ENCODE measurements at regions not wholly inside any gene's neighbourhood (a gene's known extent, or its start where the extent isn't known, plus 50 kb on each side); places are given as distances from the start of the nearest gene placed in this dataset.

DNA sequence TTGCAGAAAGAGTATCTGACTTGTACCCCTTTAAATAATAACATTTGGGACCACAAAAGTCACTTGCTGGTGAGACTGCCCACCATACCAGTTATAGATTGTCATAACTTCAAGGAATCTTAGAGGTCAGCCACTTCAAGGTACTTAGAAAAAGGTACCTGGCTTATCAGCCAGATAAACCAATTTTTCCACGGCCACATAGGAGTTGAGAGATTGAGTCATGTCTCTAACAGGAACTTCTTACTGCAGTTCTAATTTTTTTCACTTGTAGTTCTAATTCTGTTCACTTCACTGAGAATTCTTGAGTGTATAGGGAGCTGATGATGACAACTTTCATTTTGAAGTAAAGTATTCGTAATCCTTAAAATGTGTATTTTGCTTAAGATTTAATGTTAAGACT lies 317.1 kb upstream of the CBLB start:
- TF ChIP-seq ZC3H10 (CRISPR knock-in tag; IDR thresholded peaks at IDR 0.05) (no peak), TSHZ2 (CRISPR knock-in tag; IDR thresholded peaks at IDR 0.05) (no peak)

Data from SK-N-SH treated with all-trans-retinoic acid at 6 μM for 48 hours (cell line).